B cell (primary cell): ENCODE measurements at regions not wholly inside any gene's neighbourhood (a gene's known extent, or its start where the extent isn't known, plus 50 kb on each side); places are given as distances from the start of the nearest gene placed in this dataset.

ENCODE experiments used
- ATAC-seq: fragments of 200-7000 bp; cut with Tn5 transposase; one replicate; pipeline ENCODE4 v1.10.0; 2021; ENCODE audit warnings: low read depth, mild to moderate bottlenecking, moderate number of reproducible peaks, moderate library complexity
- CTCF ChIA-PET: fragments of 350-600 bp; sonication (Branson Sonifier 250); formaldehyde crosslinking; loops from one replicate; lab custom pipeline; 2021; ENCODE audit warnings: antibody characterized with exemption, inconsistent platforms; lab: Charles Lee
- POLR2A ChIA-PET: fragments of 350-600 bp; sonication (Branson Sonifier 250); formaldehyde crosslinking; loops from one replicate; lab custom pipeline; 2021; ENCODE audit warnings: antibody characterized with exemption; lab: Charles Lee
- DNase-seq: peaks from one replicate; pipeline ENCODE4 v3.0.0; 2013
- H2AFZ ChIP-seq: 2 replicates; pipeline ENCODE4 v1.6.1; 2012; ENCODE audit warnings: mild to moderate bottlenecking, low read depth, low read length; ENCODE audit not compliant: insufficient read depth, poor library complexity, severe bottlenecking
- H3K27ac ChIP-seq, 2 donors: 1 replicate in 1 of 2; 2 replicates in 1 of 2; pipeline ENCODE4 v1.5.1; 2012 to 2013; ENCODE audit warnings: low read length in 2 of 2, mild to moderate bottlenecking in 2 of 2, moderate library complexity in 1 of 2
- H3K27me3 ChIP-seq, 4 experiments: fragments of 200-600 bp in 1 of 4; sonication (generic) in 1 of 4; replicated peaks in 1 of 4; 1 replicate in 2 of 4; 2 replicates in 2 of 4; pipeline versions ENCODE4 v1.6.1 to v1.7.0; 2013 to 2016; ENCODE audit warnings: low read length in 3 of 4, mild to moderate bottlenecking in 2 of 4, mixed read lengths in 1 of 4, moderate library complexity in 1 of 4; ENCODE audit not compliant: insufficient read depth in 4 of 4, control insufficient read depth in 3 of 4; ENCODE audit errors: control extremely low read depth in 1 of 4
- H3K36me3 ChIP-seq, 2 experiments: replicated peaks in 1 of 2; 1 replicate in 1 of 2; 2 replicates in 1 of 2; pipeline versions ENCODE4 v1.6.1 to v1.7.1; 2013; ENCODE audit warnings: low read length in 1 of 2; ENCODE audit not compliant: insufficient read depth in 2 of 2, control insufficient read depth in 1 of 2; ENCODE audit errors: control extremely low read depth in 1 of 2, extremely low read depth in 1 of 2
- H3K4me1 ChIP-seq, 2 donors: fragments of 200-600 bp in 1 of 2; sonication (generic) in 1 of 2; 1 replicate in 1 of 2; 2 replicates in 1 of 2; pipeline versions ENCODE4 v1.5.1 to v1.6.1; 2013 to 2017; ENCODE audit warnings: low read length in 2 of 2; ENCODE audit not compliant: control insufficient read depth in 2 of 2, insufficient read depth in 2 of 2
- H3K4me2 ChIP-seq: replicated peaks from 2 replicates; pipeline ENCODE3; 2012; ENCODE audit warnings: mild to moderate bottlenecking, low read depth, low read length; ENCODE audit not compliant: poor library complexity, severe bottlenecking
- H3K4me3 ChIP-seq, 5 experiments: fragments of 200-600 bp in 1 of 5; sonication (generic) in 1 of 5; 1 replicate in 3 of 5; 2 replicates in 2 of 5; pipeline versions ENCODE4 v1.5.1 to v1.7.0; 2011 to 2016; ENCODE audit warnings: low read length in 4 of 5, mild to moderate bottlenecking in 4 of 5, low read depth in 2 of 5, control low read depth in 1 of 5, moderate library complexity in 1 of 5; ENCODE audit not compliant: insufficient read depth in 1 of 5; ENCODE audit errors: control extremely low read depth in 1 of 5, extremely low read depth in 1 of 5
- H3K79me2 ChIP-seq: fragments of 200-600 bp; sonication (generic); one replicate; pipeline ENCODE4 v1.6.0; 2016; ENCODE audit warnings: low read length; ENCODE audit not compliant: control insufficient read depth, insufficient read depth
- H3K9ac ChIP-seq: fragments of 200-600 bp; sonication (generic); 2 replicates; pipeline ENCODE4 v1.6.1; 2017; ENCODE audit warnings: mild to moderate bottlenecking, low read length, moderate library complexity
- H3K9me3 ChIP-seq, 3 donors: one replicate each; pipeline versions ENCODE4 v1.6.1 to v1.7.1; 2013; ENCODE audit warnings: low read length in 2 of 3; ENCODE audit not compliant: control insufficient read depth in 2 of 3, insufficient read depth in 1 of 3; ENCODE audit errors: control extremely low read depth in 1 of 3
- H4K20me1 ChIP-seq: 2 replicates; pipeline ENCODE4 v1.6.0; 2012; ENCODE audit warnings: mild to moderate bottlenecking, low read length; ENCODE audit not compliant: insufficient read depth, control insufficient read depth, poor library complexity, severe bottlenecking
- H3K27ac Mint-ChIP-seq: one replicate; pipeline ENCODE4 v1.8.0; 2021; ENCODE audit warnings: mixed read lengths
- H3K27me3 Mint-ChIP-seq: one replicate; pipeline ENCODE4 v1.8.0; 2021; ENCODE audit warnings: mixed read lengths
- H3K4me1 Mint-ChIP-seq: one replicate; pipeline ENCODE4 v1.8.0; 2021; ENCODE audit warnings: mixed read lengths
- H3K4me3 Mint-ChIP-seq: one replicate; pipeline ENCODE4 v1.8.0; 2021; ENCODE audit warnings: mixed read lengths
- H3K9me3 Mint-ChIP-seq: one replicate; pipeline ENCODE4 v1.8.0; 2022; ENCODE audit warnings: mixed read lengths; ENCODE audit not compliant: insufficient read depth
- EZH2 ChIP-seq: IDR thresholded peaks from 2 replicates; pipeline ENCODE4 v1.6.1; 2012; ENCODE audit warnings: borderline replicate concordance, low read depth, mild to moderate bottlenecking, moderate library complexity, low read length; ENCODE audit not compliant: insufficient read depth, poor library complexity, severe bottlenecking
- WGBS: methylation state at CpG from one replicate; pipeline ENCODE4 v1.1.5; 2013; ENCODE audit warnings: missing lambda C conversion rate; ENCODE audit not compliant: insufficient coverage; 5-methylcytosine and 5-hydroxymethylcytosine counted together
- intact Hi-C: fragments of 100-400 bp; cut with micrococcal nuclease; formaldehyde crosslinking; loops from one replicate; pipeline ENCODE4 v1.10.0; 2022
- TF ChIP-seq, protein P1 (sequence below): fragments of 200-600 bp; IDR thresholded peaks from one replicate; pipeline ENCODE4 v1.8.0; 2022; ENCODE audit warnings: antibody characterized with exemption, mild to moderate bottlenecking

DNA sequence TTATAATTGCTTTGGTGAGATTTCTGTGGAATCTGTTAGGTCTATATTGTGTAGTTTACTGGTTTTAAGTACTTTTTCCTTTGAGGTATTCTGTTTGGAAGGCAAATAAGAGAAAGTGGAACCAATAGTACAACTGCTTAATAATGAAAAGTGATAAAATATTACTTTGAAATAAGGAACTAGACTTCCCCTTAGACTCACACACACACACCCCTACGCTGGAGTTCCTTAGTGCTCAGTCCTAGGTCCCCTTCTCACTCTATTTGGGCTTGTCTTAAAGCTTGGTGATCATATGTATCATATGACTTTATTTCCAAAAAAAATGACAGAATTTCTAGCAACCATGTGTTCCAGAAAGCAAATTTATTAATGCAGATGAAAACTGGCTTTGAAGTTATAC, 494.0 kb upstream of the TGFBR2 start:
- Histone ChIP-seq H3K9me3 (no peaks in the 10 kb centered on the region), H3K27me3 (no peaks in the 10 kb centered on the region), H3K36me3 (no peaks in the 10 kb centered on the region), H3K9ac (no peak overlapping the region), H3K4me3 (no peak overlapping the region), H3K27ac (no peak overlapping the region), H4K20me1 (no peaks in the 10 kb centered on the region), H2AFZ (no peak overlapping the region), H3K4me2 (no peak overlapping the region), H3K4me1 (no peaks in the 10 kb centered on the region), H3K79me2 (no peaks in the 10 kb centered on the region)
- no CpG with 5 or more reads among the region's 1 CpG for whole genome bisulfite sequencing
- H3K27ac Mint-ChIP-seq: no peak overlapping the region
- no peaks in the 10 kb centered on the region for H3K9me3 Mint-ChIP-seq
- intact Hi-C loops: loop anchor here (2.0 to 10.0 kb wide), 2 partner anchors 70 to 522 kb away; no protein-coding TSS in a partner anchor
- POLR2A ChIA-PET: no interaction called here
- ATAC-seq (no peak), DNase-seq (no peak)
- peaks cover 6% of the 10 kb centered on the region for H3K4me1 Mint-ChIP-seq
- CTCF ChIA-PET: interaction anchor here (1.2 to 8.4 kb wide), 7 partner anchors 70 to 1020 kb away, joined by 3 to 80 read pairs (median 7); no protein-coding TSS in a partner anchor
- no peaks in the 10 kb centered on the region for H3K27me3 Mint-ChIP-seq
- no peak for TF ChIP-seq EZH2
- TF ChIP-seq, protein P1, sequence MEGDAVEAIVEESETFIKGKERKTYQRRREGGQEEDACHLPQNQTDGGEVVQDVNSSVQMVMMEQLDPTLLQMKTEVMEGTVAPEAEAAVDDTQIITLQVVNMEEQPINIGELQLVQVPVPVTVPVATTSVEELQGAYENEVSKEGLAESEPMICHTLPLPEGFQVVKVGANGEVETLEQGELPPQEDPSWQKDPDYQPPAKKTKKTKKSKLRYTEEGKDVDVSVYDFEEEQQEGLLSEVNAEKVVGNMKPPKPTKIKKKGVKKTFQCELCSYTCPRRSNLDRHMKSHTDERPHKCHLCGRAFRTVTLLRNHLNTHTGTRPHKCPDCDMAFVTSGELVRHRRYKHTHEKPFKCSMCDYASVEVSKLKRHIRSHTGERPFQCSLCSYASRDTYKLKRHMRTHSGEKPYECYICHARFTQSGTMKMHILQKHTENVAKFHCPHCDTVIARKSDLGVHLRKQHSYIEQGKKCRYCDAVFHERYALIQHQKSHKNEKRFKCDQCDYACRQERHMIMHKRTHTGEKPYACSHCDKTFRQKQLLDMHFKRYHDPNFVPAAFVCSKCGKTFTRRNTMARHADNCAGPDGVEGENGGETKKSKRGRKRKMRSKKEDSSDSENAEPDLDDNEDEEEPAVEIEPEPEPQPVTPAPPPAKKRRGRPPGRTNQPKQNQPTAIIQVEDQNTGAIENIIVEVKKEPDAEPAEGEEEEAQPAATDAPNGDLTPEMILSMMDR: no peak
- no peak overlapping the region for H3K4me3 Mint-ChIP-seq

DNA sequence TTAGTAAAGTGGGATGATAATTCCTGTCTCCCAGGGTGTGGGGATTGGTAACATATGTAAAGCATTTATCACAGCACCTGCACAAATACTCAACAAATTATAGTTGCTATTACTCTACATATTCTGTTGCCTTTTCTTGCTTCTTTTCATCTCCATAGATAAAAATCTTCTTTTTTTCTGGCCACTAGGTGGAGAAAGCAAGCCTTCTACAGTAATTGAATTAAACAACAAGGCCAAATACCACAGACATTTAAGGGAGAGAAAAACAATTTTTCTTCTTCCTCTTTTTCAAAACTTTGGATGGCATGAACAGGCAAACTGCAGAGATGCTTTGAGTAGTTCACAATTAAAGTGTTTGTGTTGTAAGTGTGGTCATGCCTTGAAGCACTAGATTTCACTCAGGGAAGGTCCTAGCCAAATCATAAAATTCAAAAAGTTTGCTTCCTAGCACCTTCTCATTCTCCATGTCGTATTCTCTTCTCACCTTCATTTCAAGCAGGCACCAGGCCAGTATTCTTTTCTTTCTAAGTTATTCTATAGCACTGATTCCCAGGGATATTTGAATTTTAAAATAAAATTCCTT, 493.4 kb upstream of the TGFBR2 start:
- Mint-ChIP-seq H3K9me3 (no peaks in the 10 kb centered on the region), H3K27ac (no peak overlapping the region), H3K27me3 (no peaks in the 10 kb centered on the region), H3K4me3 (no peak overlapping the region), H3K4me1 (peaks cover 6% of the 10 kb centered on the region)
- no peaks in the 10 kb centered on the region for H3K27me3 ChIP-seq
- no peak overlapping the region for H3K4me2 ChIP-seq
- peak; percentile 58 for DNase-seq
- peak; percentile 41 for ATAC-seq
- intact Hi-C loops: loop anchor here (1.0 to 10.0 kb wide), 5 partner anchors 70 to 638 kb away; no protein-coding TSS in a partner anchor
- POLR2A ChIA-PET: no interaction called here
- H3K9ac ChIP-seq: no peak overlapping the region
- TF ChIP-seq EZH2: no peak
- TF ChIP-seq, protein P1: peak; percentile 73
- CTCF ChIA-PET: interaction anchor here (0.7 to 8.4 kb wide), 15 partner anchors 13 to 1020 kb away, joined by 3 to 80 read pairs (median 5); no protein-coding TSS in a partner anchor
- no peaks in the 10 kb centered on the region for H3K79me2 ChIP-seq
- H3K36me3 ChIP-seq: no peaks in the 10 kb centered on the region
- no peaks in the 10 kb centered on the region for H3K9me3 ChIP-seq
- no CpG with 5 or more reads among the region's 1 CpG for WGBS
- no peaks in the 10 kb centered on the region for H3K4me1 ChIP-seq
- no peaks in the 10 kb centered on the region for H4K20me1 ChIP-seq
- no peak overlapping the region for H3K4me3 ChIP-seq
- no peak overlapping the region for H3K27ac ChIP-seq
- no peak overlapping the region for H2AFZ ChIP-seq
